DND-41 (cell line): ENCODE measurements at regions not wholly inside any gene's neighbourhood (a gene's known extent, or its start where the extent isn't known, plus 50 kb on each side); places are given as distances from the start of the nearest gene placed in this dataset.

ENCODE experiments used
- EZH2 ChIP-seq: IDR thresholded peaks from 3 replicates; pipeline ENCODE4 v1.6.1; 2012; ENCODE audit warnings: borderline replicate concordance, low read depth, mild to moderate bottlenecking, moderate library complexity, low read length, inconsistent platforms; ENCODE audit not compliant: severe bottlenecking
- TF ChIP-seq, protein P1 (sequence below): IDR thresholded peaks from 2 replicates; pipeline ENCODE4 v1.5.1; 2012; ENCODE audit warnings: borderline replicate concordance, low read length, moderate library complexity, mild to moderate bottlenecking; ENCODE audit not compliant: poor library complexity, severe bottlenecking; ENCODE audit errors: extremely low read depth

DNA sequence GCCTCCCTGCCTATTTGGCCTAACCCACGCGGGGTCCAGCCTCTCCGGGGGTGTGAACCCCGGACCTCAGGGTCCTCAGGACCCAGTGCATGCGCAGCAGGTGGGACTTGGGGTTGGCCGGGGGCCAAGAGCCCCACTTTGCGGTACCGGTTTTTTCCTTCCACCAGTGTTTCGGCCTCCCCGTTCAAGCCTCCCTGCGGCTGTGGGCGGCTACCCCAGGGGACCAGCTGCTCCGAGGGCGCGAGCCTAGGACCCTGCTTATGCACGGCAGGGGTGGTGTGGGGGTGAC is 327.3 kb downstream of the ALG10 start:
- TF ChIP-seq, protein P1, sequence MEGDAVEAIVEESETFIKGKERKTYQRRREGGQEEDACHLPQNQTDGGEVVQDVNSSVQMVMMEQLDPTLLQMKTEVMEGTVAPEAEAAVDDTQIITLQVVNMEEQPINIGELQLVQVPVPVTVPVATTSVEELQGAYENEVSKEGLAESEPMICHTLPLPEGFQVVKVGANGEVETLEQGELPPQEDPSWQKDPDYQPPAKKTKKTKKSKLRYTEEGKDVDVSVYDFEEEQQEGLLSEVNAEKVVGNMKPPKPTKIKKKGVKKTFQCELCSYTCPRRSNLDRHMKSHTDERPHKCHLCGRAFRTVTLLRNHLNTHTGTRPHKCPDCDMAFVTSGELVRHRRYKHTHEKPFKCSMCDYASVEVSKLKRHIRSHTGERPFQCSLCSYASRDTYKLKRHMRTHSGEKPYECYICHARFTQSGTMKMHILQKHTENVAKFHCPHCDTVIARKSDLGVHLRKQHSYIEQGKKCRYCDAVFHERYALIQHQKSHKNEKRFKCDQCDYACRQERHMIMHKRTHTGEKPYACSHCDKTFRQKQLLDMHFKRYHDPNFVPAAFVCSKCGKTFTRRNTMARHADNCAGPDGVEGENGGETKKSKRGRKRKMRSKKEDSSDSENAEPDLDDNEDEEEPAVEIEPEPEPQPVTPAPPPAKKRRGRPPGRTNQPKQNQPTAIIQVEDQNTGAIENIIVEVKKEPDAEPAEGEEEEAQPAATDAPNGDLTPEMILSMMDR = no peak
- no peak for TF ChIP-seq EZH2
